GM12864 (cell line): ENCODE measurements at regions not wholly inside any gene's neighbourhood (a gene's known extent, or its start where the extent isn't known, plus 50 kb on each side); places are given as distances from the start of the nearest gene placed in this dataset.

ENCODE experiments used
- DNase-seq: peaks from one replicate; pipeline ENCODE4 v3.0.0-alpha.2; 2011; ENCODE audit warnings: low read depth
- H3K4me3 ChIP-seq: 2 replicates; pipeline ENCODE4 v1.5.1; 2011; ENCODE audit warnings: mild to moderate bottlenecking, low read depth, low read length, control low read depth
- TF ChIP-seq, protein P1 (sequence below): IDR thresholded peaks from 2 replicates; pipeline ENCODE4 v1.5.1; 2011; ENCODE audit warnings: low read depth, mild to moderate bottlenecking, moderate library complexity, low read length, control low read depth, inconsistent platforms; ENCODE audit errors: missing control alignments

GRCh38 chr2:139492131-139492680 lies 712.0 kb upstream of the NXPH2 start:
- no peak for DNase-seq
- TF ChIP-seq, protein P1, sequence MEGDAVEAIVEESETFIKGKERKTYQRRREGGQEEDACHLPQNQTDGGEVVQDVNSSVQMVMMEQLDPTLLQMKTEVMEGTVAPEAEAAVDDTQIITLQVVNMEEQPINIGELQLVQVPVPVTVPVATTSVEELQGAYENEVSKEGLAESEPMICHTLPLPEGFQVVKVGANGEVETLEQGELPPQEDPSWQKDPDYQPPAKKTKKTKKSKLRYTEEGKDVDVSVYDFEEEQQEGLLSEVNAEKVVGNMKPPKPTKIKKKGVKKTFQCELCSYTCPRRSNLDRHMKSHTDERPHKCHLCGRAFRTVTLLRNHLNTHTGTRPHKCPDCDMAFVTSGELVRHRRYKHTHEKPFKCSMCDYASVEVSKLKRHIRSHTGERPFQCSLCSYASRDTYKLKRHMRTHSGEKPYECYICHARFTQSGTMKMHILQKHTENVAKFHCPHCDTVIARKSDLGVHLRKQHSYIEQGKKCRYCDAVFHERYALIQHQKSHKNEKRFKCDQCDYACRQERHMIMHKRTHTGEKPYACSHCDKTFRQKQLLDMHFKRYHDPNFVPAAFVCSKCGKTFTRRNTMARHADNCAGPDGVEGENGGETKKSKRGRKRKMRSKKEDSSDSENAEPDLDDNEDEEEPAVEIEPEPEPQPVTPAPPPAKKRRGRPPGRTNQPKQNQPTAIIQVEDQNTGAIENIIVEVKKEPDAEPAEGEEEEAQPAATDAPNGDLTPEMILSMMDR: no peak
- H3K4me3 ChIP-seq: no peak overlapping the region

DNA sequence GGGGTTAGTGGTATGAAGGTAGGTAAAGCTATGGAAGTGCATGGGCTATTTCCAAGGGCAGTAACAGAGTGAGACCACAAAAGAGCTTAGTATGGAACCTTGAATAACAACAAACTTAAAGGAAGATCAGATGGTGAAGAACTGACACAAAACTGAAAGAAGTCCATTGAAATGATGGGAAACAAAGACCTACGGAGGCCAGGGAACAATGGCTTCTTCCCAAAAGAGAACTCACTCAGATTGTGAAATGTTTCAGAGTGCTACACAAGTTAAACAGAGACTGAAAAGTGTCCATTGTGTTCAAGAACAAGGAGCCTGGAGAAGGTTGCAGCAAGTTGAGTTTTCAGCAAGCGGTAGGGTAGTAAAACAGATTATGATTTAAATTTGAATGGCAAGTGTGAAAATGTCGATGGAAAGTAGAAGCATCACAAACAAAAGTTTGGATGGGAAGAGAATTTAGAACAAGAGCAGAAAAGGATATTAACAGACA lies 700.0 kb upstream of the NXPH2 start:
- no peak for DNase-seq
- TF ChIP-seq, protein P1: no peak

DNA sequence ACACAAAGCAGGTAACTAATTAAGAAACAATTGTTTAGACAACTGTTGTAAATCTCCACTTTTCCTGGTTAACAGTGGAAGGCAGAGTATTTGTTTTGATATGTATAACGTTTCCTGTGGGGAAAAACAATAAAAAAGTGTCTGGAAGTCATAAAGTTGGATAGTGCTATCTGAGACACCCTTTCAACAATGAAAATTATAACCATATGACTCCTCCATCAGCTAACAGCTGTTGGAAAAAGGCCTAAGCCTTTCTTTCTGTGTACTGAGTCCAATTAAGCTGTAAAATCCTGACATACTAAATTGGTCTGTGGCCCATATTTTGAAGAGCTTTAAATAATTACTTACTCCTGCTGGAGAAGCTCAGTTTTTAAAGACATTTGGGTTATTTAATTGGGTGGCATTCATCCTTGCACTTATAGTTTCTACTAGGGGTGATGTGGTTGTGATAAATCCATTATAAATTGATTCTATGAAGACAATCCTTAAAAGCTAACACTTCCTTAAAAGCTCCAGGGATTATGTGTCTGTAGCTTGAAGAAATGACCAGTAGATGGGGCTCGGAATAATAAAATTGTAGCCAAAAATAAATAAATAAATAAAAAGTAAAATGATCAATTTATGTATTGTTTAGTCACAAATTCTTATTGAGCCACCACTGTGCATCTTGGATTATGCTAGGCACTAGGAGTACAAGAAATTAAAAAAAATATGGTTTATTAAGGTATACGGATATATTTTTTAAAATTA lies 698.1 kb upstream of the NXPH2 start:
- H3K4me3 ChIP-seq: no peak overlapping the region
- TF ChIP-seq, protein P1: no peak
- no peak for DNase-seq

More for the DNA sequence above, 700.0 kb upstream of the NXPH2 start:
- no peak overlapping the region for H3K4me3 ChIP-seq

DNA sequence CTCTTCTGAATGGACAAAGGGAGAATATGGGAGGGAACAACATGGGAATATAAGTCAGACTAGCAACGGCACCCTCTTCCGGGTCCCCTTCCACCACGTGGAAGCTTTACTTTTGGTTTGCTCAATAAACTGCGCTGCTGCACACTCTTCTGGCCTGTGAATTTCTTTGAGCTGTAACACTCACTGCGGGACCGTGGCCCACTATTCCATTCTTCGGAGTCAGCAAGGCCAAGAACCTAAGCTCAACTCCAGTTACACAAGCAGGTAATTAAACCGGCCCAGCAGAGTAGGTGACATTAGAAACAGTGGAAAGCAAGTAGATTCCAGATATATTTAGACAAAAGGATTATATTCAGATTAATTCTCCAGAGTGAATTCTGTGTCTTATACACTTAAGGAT lies 697.4 kb upstream of the NXPH2 start:
- TF ChIP-seq, protein P1: no peak
- H3K4me3 ChIP-seq: no peak overlapping the region
- DNase-seq: no peak

DNA sequence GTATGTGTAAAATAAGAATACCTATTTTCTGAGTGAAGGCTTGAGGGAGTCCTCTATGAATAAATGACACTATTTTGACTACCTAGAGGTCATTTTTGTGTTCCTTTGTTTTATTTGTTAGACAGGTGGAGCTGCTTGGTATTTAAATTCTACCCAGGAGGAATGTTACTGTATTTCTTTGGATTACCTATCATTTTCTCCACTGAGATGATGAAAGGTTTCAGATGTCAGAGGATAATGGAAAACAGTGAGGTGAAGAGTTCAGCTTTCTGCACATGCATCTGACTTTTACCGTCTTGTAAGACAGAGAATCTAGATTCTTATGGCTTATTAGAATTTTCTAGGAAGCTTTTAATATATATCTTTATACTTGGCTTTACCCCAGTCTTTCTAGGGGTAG lies 689.8 kb upstream of the NXPH2 start:
- DNase-seq: no peak
- no peak overlapping the region for H3K4me3 ChIP-seq
- TF ChIP-seq, protein P1: no peak

- TF ChIP-seq, protein P1: no peak
- DNase-seq: no peak
- no peak overlapping the region for H3K4me3 ChIP-seq
Observed at GRCh38 chr2:139465789-139466188, 685.6 kb upstream of the NXPH2 start.
